ENCODE measurements at regions not wholly inside any gene's neighbourhood (a gene's known extent, or its start where the extent isn't known, plus 50 kb on each side); places are given as distances from the start of the nearest gene placed in this dataset.

DNA sequence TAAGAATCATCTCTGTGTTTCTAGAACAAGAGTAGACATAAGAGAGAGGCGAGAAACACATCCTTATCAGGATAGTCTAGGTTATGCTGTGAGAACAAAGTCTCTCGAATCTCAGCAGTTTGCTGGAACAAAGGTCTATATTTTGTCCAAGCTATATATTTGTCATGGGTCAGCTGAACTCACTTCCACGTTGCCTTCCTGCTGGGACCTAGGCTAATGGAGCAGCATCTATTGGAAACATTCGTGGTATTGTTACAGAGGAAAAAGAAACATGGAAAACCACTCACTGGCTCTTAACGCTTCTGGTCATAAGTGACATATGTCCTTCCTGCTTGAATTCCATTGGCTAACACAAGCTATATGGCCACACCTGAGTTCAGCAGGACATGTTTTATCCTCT is 112.6 kb upstream of the DYRK2 start:
- H3K4me2 ChIP-seq = no peak overlapping the region
- H3K4me1 ChIP-seq = no peaks in the 10 kb centered on the region
- H3K36me3 ChIP-seq = no peaks in the 10 kb centered on the region
- peak overlapping the region; percentile 9 for H2AFZ ChIP-seq (replicated peaks)
- Mint-ChIP-seq H3K4me1 (peaks cover 7% of the 10 kb centered on the region), H3K27ac (no peak overlapping the region), H3K9me3 (no peaks in the 10 kb centered on the region), H3K27me3 (ENCODE audit: insufficient read depth, low read depth) (no peaks in the 10 kb centered on the region), H3K4me3 (no peak overlapping the region), H3K36me3 (no peaks in the 10 kb centered on the region)
- H3F3A ChIP-seq (ENCODE audit: low read depth) = no peaks in the 10 kb centered on the region
- H3K27me3 ChIP-seq = no peaks in the 10 kb centered on the region
- no peaks in the 10 kb centered on the region for H4K20me1 ChIP-seq (ENCODE audit: low read depth)
- no peak overlapping the region for H3K9ac ChIP-seq
- H3K9me3 ChIP-seq (ENCODE audit: low read depth) = no peaks in the 10 kb centered on the region
- H3K4me3 ChIP-seq = no peak overlapping the region
- no peak for DNase-seq (ENCODE audit: low spot score)
- H3K79me2 ChIP-seq (ENCODE audit: low read depth) = no peaks in the 10 kb centered on the region
- H3K27ac ChIP-seq = no peak overlapping the region
- TF ChIP-seq, protein P1, sequence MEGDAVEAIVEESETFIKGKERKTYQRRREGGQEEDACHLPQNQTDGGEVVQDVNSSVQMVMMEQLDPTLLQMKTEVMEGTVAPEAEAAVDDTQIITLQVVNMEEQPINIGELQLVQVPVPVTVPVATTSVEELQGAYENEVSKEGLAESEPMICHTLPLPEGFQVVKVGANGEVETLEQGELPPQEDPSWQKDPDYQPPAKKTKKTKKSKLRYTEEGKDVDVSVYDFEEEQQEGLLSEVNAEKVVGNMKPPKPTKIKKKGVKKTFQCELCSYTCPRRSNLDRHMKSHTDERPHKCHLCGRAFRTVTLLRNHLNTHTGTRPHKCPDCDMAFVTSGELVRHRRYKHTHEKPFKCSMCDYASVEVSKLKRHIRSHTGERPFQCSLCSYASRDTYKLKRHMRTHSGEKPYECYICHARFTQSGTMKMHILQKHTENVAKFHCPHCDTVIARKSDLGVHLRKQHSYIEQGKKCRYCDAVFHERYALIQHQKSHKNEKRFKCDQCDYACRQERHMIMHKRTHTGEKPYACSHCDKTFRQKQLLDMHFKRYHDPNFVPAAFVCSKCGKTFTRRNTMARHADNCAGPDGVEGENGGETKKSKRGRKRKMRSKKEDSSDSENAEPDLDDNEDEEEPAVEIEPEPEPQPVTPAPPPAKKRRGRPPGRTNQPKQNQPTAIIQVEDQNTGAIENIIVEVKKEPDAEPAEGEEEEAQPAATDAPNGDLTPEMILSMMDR (IDR thresholded peaks at IDR 0.05) = no peak
- no peak for TF ChIP-seq EZH2phosphoT487 (IDR thresholded peaks at IDR 0.05)
- TF ChIP-seq EZH2 (IDR thresholded peaks at IDR 0.05) = no peak

- H4K20me1 ChIP-seq (ENCODE audit: low read depth) = no peaks in the 10 kb centered on the region
- H3K4me3 ChIP-seq = no peak overlapping the region
- Mint-ChIP-seq H3K27ac (no peak overlapping the region), H3K36me3 (no peaks in the 10 kb centered on the region), H3K4me3 (no peak overlapping the region), H3K9me3 (no peaks in the 10 kb centered on the region), H3K4me1 (peaks cover 7% of the 10 kb centered on the region), H3K27me3 (ENCODE audit: insufficient read depth, low read depth) (no peaks in the 10 kb centered on the region)
- no peaks in the 10 kb centered on the region for H3K36me3 ChIP-seq
- H3K27ac ChIP-seq = no peak overlapping the region
- no peak overlapping the region for H3K9ac ChIP-seq
- no peaks in the 10 kb centered on the region for H3K4me1 ChIP-seq
- H3K4me2 ChIP-seq = no peak overlapping the region
- no peaks in the 10 kb centered on the region for H3F3A ChIP-seq (ENCODE audit: low read depth)
- DNase-seq (ENCODE audit: low spot score) = no peak
- H2AFZ ChIP-seq (replicated peaks) = no peak overlapping the region
- TF ChIP-seq, protein P1 (IDR thresholded peaks at IDR 0.05) = no peak
- TF ChIP-seq EZH2 (IDR thresholded peaks at IDR 0.05) = no peak
- no peak for TF ChIP-seq EZH2phosphoT487 (IDR thresholded peaks at IDR 0.05)
- no peaks in the 10 kb centered on the region for H3K27me3 ChIP-seq
- no peaks in the 10 kb centered on the region for H3K79me2 ChIP-seq (ENCODE audit: low read depth)
- no peaks in the 10 kb centered on the region for H3K9me3 ChIP-seq (ENCODE audit: low read depth)
Observed at GRCh38 chr12:67539329-67539728, 109.2 kb upstream of the DYRK2 start.

- Histone ChIP-seq H3K9ac (no peak overlapping the region), H3K4me3 (no peak overlapping the region), H3K36me3 (no peaks in the 10 kb centered on the region), H3K4me2 (no peak overlapping the region), H3K4me1 (no peaks in the 10 kb centered on the region), H4K20me1 (ENCODE audit: low read depth) (no peaks in the 10 kb centered on the region), H3K79me2 (ENCODE audit: low read depth) (no peaks in the 10 kb centered on the region), H3F3A (ENCODE audit: low read depth) (no peaks in the 10 kb centered on the region), H2AFZ (replicated peaks) (no peak overlapping the region), H3K27me3 (no peaks in the 10 kb centered on the region), H3K27ac (no peak overlapping the region), H3K9me3 (ENCODE audit: low read depth) (no peaks in the 10 kb centered on the region)
- TF ChIP-seq EZH2phosphoT487 (IDR thresholded peaks at IDR 0.05) (no peak), EZH2 (IDR thresholded peaks at IDR 0.05) (no peak)
- TF ChIP-seq, protein P1 (IDR thresholded peaks at IDR 0.05) = no peak
- peaks cover 5% of the 10 kb centered on the region for H3K4me1 Mint-ChIP-seq
- H3K27me3 Mint-ChIP-seq (ENCODE audit: insufficient read depth, low read depth) = no peaks in the 10 kb centered on the region
- no peak overlapping the region for H3K27ac Mint-ChIP-seq
- no peaks in the 10 kb centered on the region for H3K36me3 Mint-ChIP-seq
- no peaks in the 10 kb centered on the region for H3K9me3 Mint-ChIP-seq
- DNase-seq (ENCODE audit: low spot score) = no peak
- H3K4me3 Mint-ChIP-seq = no peak overlapping the region
Observed at GRCh38 chr12:67539946-67540345, 108.6 kb upstream of the DYRK2 start.
